Left ventricle myocardium inferior (tissue), 1 donor: ENCODE measurements at regions not wholly inside any gene's neighbourhood (a gene's known extent, or its start where the extent isn't known, plus 50 kb on each side); places are given as distances from the start of the nearest gene placed in this dataset.
"Not testable (repeated sequence)": the region's sequence is repeated elsewhere in the genome, so short reads cannot be mapped to it uniquely, and the experiment has no call there.

ENCODE experiments used
- DNase-seq: peaks from one replicate; pipeline ENCODE4 v3.0.0-alpha.2; 2020
- H3K27ac ChIP-seq: fragments of 200-600 bp; replicated peaks from 2 replicates; pipeline ENCODE4 v1.8.0; 2021
- H3K27me3 ChIP-seq: fragments of 200-600 bp; 2 replicates; pipeline ENCODE4 v1.8.0; 2021; ENCODE audit warnings: low read depth
- H3K36me3 ChIP-seq: fragments of 200-600 bp; 2 replicates; pipeline ENCODE4 v1.8.0; 2021
- H3K4me1 ChIP-seq: fragments of 200-600 bp; 2 replicates; pipeline ENCODE4 v1.8.0; 2021
- H3K4me3 ChIP-seq: fragments of 200-600 bp; 2 replicates; pipeline ENCODE4 v1.8.0; 2021; ENCODE audit warnings: mild to moderate bottlenecking, moderate library complexity
- H3K9me3 ChIP-seq: fragments of 200-600 bp; replicated peaks from 2 replicates; pipeline ENCODE4 v1.8.0; 2021
- CTCF ChIP-seq: fragments of 200-600 bp; IDR thresholded peaks from 2 replicates; pipeline ENCODE4 v1.8.0; 2021; ENCODE audit warnings: antibody characterized with exemption, mild to moderate bottlenecking, borderline replicate concordance
- intact Hi-C: fragments of 100-400 bp; cut with micrococcal nuclease; formaldehyde crosslinking; loops from one replicate; pipeline ENCODE4 v1.11.0; 2022
- donor health status: DM: no; HTN: yes; CAD: no; lungs with severe emphysema.

- H3K27me3 ChIP-seq: no peaks in the 10 kb centered on the region
- intact Hi-C loops: no loop called here
- H3K9me3 ChIP-seq: peaks cover 31% of the 10 kb centered on the region
- H3K4me3 ChIP-seq: no peak overlapping the region
- DNase-seq: no peak
- TF ChIP-seq CTCF: no peak
- H3K36me3 ChIP-seq: no peaks in the 10 kb centered on the region
- H3K4me1 ChIP-seq: no peaks in the 10 kb centered on the region
- H3K27ac ChIP-seq: no peak overlapping the region
Measured at GRCh38 chr6:81003894-81004293, 748.6 kb downstream of the TENT5A start.

GRCh38 chr6:81003156-81003555 lies 749.3 kb downstream of the TENT5A start:
- Histone ChIP-seq H3K9me3 (peaks cover 31% of the 10 kb centered on the region), H3K27me3 (no peaks in the 10 kb centered on the region), H3K27ac (no peak overlapping the region), H3K4me3 (no peak overlapping the region), H3K36me3 (no peaks in the 10 kb centered on the region), H3K4me1 (no peaks in the 10 kb centered on the region)
- intact Hi-C loops: no loop called here
- TF ChIP-seq CTCF: no peak
- DNase-seq: no peak

- H3K36me3 ChIP-seq: no peaks in the 10 kb centered on the region
- DNase-seq: no peak
- H3K4me1 ChIP-seq: no peaks in the 10 kb centered on the region
- H3K27ac ChIP-seq: no peak overlapping the region
- no peaks in the 10 kb centered on the region for H3K27me3 ChIP-seq
- TF ChIP-seq CTCF: no peak
- no peak overlapping the region for H3K4me3 ChIP-seq
- intact Hi-C loops: no loop called here
- H3K9me3 ChIP-seq: peaks cover 31% of the 10 kb centered on the region
Measured at GRCh38 chr6:81002126-81002525, 750.4 kb downstream of the TENT5A start.

GRCh38 chr6:80991316-80991715 lies 761.2 kb downstream of the TENT5A start:
- H3K4me1 ChIP-seq: no peaks in the 10 kb centered on the region
- H3K36me3 ChIP-seq: no peaks in the 10 kb centered on the region
- no peak for DNase-seq
- H3K27me3 ChIP-seq: no peaks in the 10 kb centered on the region
- H3K4me3 ChIP-seq: no peak overlapping the region
- no peak overlapping the region for H3K27ac ChIP-seq
- no peak for TF ChIP-seq CTCF
- H3K9me3 ChIP-seq: peaks cover 32% of the 10 kb centered on the region
- intact Hi-C loops: no loop called here

GRCh38 chr6:80988892-80989291 lies 763.6 kb downstream of the TENT5A start:
- H3K4me1 ChIP-seq: no peaks in the 10 kb centered on the region
- H3K9me3 ChIP-seq: peaks cover 29% of the 10 kb centered on the region
- no peaks in the 10 kb centered on the region for H3K36me3 ChIP-seq
- no peaks in the 10 kb centered on the region for H3K27me3 ChIP-seq
- intact Hi-C loops: no loop called here
- no peak for DNase-seq
- no peak overlapping the region for H3K4me3 ChIP-seq
- no peak for TF ChIP-seq CTCF
- H3K27ac ChIP-seq: no peak overlapping the region

- Histone ChIP-seq H3K36me3 (no peaks in the 10 kb centered on the region), H3K4me1 (no peaks in the 10 kb centered on the region), H3K27me3 (no peaks in the 10 kb centered on the region), H3K27ac (no peak overlapping the region), H3K9me3 (peaks cover 23% of the 10 kb centered on the region), H3K4me3 (no peak overlapping the region)
- intact Hi-C loops: no loop called here
- no peak for TF ChIP-seq CTCF
- DNase-seq: no peak
Measured at GRCh38 chr6:80988286-80988685, 764.2 kb downstream of the TENT5A start.

- DNase-seq, intact Hi-C loops, H3K4me1 ChIP-seq: not testable (repeated sequence)
Measured at GRCh38 chr6:80981226-80981625, 771.3 kb downstream of the TENT5A start.

More at GRCh38 chr6:80981226-80981625, 771.3 kb downstream of the TENT5A start:
- not testable (repeated sequence) for H3K27ac ChIP-seq, H3K27me3 ChIP-seq, H3K9me3 ChIP-seq, H3K4me3 ChIP-seq, H3K36me3 ChIP-seq
